ENCODE measurements at regions not wholly inside any gene's neighbourhood (a gene's known extent, or its start where the extent isn't known, plus 50 kb on each side); places are given as distances from the start of the nearest gene placed in this dataset.

GRCh38 chr17:63019138-63019873 is 53.3 kb downstream of the TANC2 start:
- TF ChIP-seq POLR2A (IDR thresholded peaks at IDR 0.05) (no peak), CTCF (IDR thresholded peaks at IDR 0.05) (no peak)
